NCI-H510A (cell line): ENCODE measurements at regions not wholly inside any gene's neighbourhood (a gene's known extent, or its start where the extent isn't known, plus 50 kb on each side); places are given as distances from the start of the nearest gene placed in this dataset.

Experiments
- DNase-seq: peaks from one replicate; lab custom pipeline; 2025; lab: John Stamatoyannopoulos, UW

- DNase-seq = no peak
Observed at GRCh38 chr18:24791751-24792545, 331.5 kb downstream of the HRH4 start.

- no peak for DNase-seq
Observed at GRCh38 chr18:24793742-24794141, 333.3 kb downstream of the HRH4 start.

- DNase-seq = no peak
Observed at GRCh38 chr18:24795129-24795528, 334.7 kb downstream of the HRH4 start.

GRCh38 chr18:24797981-24798380 lies 337.5 kb downstream of the HRH4 start:
- DNase-seq = no peak

- DNase-seq = no peak
Observed at GRCh38 chr18:24799176-24799575, 338.7 kb downstream of the HRH4 start.

- DNase-seq = no peak
Observed at GRCh38 chr18:24799720-24800119, 339.3 kb downstream of the HRH4 start.

- no peak for DNase-seq
Observed at GRCh38 chr18:24801001-24801400, 340.6 kb downstream of the HRH4 start.

GRCh38 chr18:24802456-24802855 lies 342.0 kb downstream of the HRH4 start:
- DNase-seq = no peak

- DNase-seq = no peak
Observed at GRCh38 chr18:24805156-24805555, 344.7 kb downstream of the HRH4 start.

- no peak for DNase-seq
Observed at GRCh38 chr18:24809173-24809950, 348.9 kb downstream of the HRH4 start.

- DNase-seq = no peak
Observed at GRCh38 chr18:24810561-24811305, 350.3 kb downstream of the HRH4 start.

GRCh38 chr18:24811950-24812681 lies 351.7 kb downstream of the HRH4 start:
- no peak for DNase-seq

- DNase-seq = no peak
Observed at GRCh38 chr18:24814521-24814920, 354.1 kb downstream of the HRH4 start.

- DNase-seq = no peak
Observed at GRCh38 chr18:24817150-24817549, 356.7 kb downstream of the HRH4 start.

- DNase-seq = no peak
Observed at GRCh38 chr18:24817587-24818371, 357.3 kb downstream of the HRH4 start.

GRCh38 chr18:24818441-24818840 lies 358.0 kb downstream of the HRH4 start:
- DNase-seq = no peak

GRCh38 chr18:24819141-24819890 lies 358.9 kb downstream of the HRH4 start:
- DNase-seq = no peak

GRCh38 chr18:24825397-24825796 lies 365.0 kb downstream of the HRH4 start:
- no peak for DNase-seq

- DNase-seq = no peak
Observed at GRCh38 chr18:24826605-24827004, 366.2 kb downstream of the HRH4 start.

GRCh38 chr18:24827501-24827900 lies 367.1 kb downstream of the HRH4 start:
- DNase-seq = no peak
